ENCODE measurements at regions not wholly inside any gene's neighbourhood (a gene's known extent, or its start where the extent isn't known, plus 50 kb on each side); places are given as distances from the start of the nearest gene placed in this dataset.

- no peak overlapping the region for H3K4me3 ChIP-seq (replicated peaks; ENCODE audit: insufficient read depth, low read length)
- no peak for DNase-seq (ENCODE audit: low read depth in 1 of 2, low spot score in 1 of 2)
- TF ChIP-seq REST (IDR thresholded peaks at IDR 0.05; ENCODE audit: insufficient replicate concordance, low read depth), result no peak
- no peak for TF ChIP-seq GABPA (IDR thresholded peaks at IDR 0.05; ENCODE audit: low read depth)
- TF ChIP-seq POLR2AphosphoS5 (IDR thresholded peaks at IDR 0.05; ENCODE audit: low read depth), result no peak
- TF ChIP-seq CTCF (IDR thresholded peaks at IDR 0.05; ENCODE audit: insufficient read depth, low read length), result no peak
- TF ChIP-seq SPI1 (IDR thresholded peaks at IDR 0.05; ENCODE audit: borderline replicate concordance, low read depth), result no peak
- no peaks in the 10 kb centered on the region for H3K27me3 ChIP-seq (ENCODE audit: insufficient read depth, poor library complexity, severe bottlenecking)
- no peak overlapping the region for H3K27ac ChIP-seq (replicated peaks)
Observed at GRCh38 chr18:43581936-43582519, 304.7 kb upstream of the SYT4 start.

- no peak for DNase-seq (ENCODE audit: low read depth in 1 of 2, low spot score in 1 of 2)
Observed at GRCh38 chr18:43587538-43588153, 310.4 kb upstream of the SYT4 start.

More at GRCh38 chr18:43587538-43588153, 310.4 kb upstream of the SYT4 start:
- Histone ChIP-seq H3K27me3 (ENCODE audit: insufficient read depth, poor library complexity, severe bottlenecking) (no peaks in the 10 kb centered on the region), H3K27ac (replicated peaks) (no peak overlapping the region), H3K4me3 (replicated peaks; ENCODE audit: insufficient read depth, low read length) (no peak overlapping the region)
- peak; percentile 53 for TF ChIP-seq CTCF (IDR thresholded peaks at IDR 0.05; ENCODE audit: insufficient read depth, low read length)
- TF ChIP-seq GABPA (IDR thresholded peaks at IDR 0.05; ENCODE audit: low read depth), result no peak
- no peak for TF ChIP-seq REST (IDR thresholded peaks at IDR 0.05; ENCODE audit: insufficient replicate concordance, low read depth)

All from HL-60 (cell line).